Stimulated activated CD8-positive, alpha-beta memory T cell treated with anti-CD3 and anti-CD28 coated beads, Interleukin-7, amount 100 ng/mL, for 1 hour (primary cell): ENCODE measurements at regions not wholly inside any gene's neighbourhood (a gene's known extent, or its start where the extent isn't known, plus 50 kb on each side); places are given as distances from the start of the nearest gene placed in this dataset.

Source experiments
- DNase-seq, 2 donors: peaks; one replicate each; pipeline ENCODE4 v3.0.0-alpha.2; 2020; ENCODE audit warnings: low read depth in 2 of 2

DNA sequence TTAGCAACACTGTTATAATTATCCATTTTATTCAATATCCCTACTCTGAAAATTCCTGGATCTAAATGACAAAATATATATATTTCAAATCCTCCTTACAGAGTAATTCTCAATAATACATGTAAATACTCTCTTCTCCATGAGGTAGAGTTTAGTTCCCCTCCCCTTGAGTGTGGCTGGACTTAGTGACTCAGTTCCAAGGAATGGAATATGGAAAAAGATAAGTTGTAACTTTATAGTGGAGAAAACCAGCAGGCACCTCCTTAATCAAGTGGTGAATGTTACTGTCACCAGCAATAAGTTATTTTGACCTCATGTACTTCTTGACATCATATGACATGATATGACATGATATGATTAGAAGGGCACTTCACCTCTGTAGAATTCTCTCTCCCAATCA, 302.0 kb downstream of the RAB28 start:
- DNase-seq, result no peak

DNA sequence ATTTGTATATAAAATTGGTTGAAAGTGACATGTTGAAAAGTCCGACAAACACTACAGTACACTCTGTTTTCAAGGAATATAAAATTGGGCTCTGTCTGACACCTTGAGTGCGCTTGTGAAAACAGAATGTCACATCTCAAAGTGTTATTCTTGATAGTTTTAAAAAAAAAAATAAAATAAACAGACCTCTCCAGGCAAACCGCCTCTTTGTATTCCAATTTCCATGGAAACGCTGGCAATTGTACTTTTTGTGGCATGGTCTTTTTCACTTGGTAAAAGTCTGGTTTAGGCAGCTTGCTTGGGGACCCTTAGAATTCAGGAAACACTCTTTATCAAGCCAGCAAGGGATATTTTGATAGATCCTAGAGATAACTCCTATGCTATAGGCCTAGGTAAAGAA, 302.5 kb downstream of the RAB28 start:
- no peak for DNase-seq

DNA sequence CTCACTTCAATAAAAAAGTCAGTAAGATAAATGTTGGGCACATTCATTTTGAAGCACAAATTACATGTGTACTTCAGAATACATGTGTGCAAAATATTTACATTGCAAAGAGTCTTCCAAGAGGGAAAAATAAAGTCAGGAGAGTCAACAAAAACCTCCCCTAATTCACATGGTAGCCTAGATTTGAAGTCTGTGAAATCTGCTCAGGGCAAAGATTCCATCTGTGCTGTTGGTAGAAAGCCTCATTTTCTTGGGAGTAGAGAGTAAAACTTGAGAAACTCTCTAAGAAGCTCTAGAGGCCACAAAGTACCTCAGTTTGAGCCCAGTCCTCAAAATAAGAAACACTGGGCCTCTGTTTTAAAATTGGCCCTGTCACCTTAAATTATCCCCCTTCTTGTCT, 303.4 kb downstream of the RAB28 start:
- no peak for DNase-seq

DNA sequence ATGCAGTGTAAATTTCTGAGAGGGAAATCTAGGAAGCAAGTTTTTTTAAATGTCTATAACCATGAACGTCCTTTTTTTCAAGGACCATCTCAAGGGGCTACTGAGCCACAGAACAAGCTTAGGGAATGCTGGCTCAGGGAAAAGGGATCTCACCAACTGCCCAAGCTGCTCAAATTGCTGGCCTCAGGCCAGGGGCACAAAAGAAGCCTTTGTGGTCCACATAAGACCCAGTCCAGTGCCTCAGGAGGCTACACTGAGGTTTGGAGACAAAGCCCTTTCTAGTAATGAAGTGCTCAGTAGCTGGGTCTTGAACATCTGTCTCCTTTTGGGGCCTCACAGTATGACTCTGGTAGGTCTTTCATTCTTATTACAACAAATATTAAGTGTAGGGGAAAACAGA, 305.5 kb downstream of the RAB28 start:
- no peak for DNase-seq

DNA sequence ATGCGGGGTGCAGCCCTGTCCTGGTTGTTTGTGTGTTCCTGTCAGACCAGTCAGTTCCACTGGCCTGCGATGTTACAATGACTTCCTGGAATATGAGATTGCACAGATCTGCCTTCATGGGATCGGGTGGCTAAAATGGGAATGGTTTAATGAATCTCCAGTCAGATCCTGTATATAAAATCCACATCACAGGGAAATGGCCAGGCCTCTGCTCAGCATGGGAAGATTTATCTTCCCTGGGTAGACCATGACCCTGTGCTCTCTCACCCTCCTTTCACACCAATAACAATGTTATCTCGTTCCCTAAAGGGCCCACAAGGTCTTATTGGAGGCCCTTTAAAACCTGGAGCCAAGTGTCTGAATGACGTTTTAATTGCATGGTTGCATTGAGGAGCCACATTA, 307.4 kb downstream of the RAB28 start:
- DNase-seq, result no peak

DNA sequence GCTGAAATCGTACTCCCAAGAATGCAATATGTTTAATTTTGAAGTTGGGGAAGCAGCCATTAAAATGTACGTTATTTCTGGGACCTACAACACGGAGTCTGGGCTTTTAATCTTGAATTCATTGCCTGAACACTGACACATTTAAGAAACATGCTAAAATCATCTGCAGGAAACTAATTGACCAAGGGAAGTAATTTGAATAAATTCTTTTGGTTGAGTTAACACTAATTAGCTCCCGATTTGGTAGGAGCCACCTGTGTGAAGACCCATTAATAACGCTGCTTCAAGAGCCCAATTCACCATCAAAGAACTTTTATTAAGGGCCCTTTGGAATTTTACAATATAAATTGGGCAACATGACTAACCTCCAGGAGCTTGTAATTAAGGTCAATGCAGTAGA, 309.2 kb downstream of the RAB28 start:
- DNase-seq, result no peak

DNA sequence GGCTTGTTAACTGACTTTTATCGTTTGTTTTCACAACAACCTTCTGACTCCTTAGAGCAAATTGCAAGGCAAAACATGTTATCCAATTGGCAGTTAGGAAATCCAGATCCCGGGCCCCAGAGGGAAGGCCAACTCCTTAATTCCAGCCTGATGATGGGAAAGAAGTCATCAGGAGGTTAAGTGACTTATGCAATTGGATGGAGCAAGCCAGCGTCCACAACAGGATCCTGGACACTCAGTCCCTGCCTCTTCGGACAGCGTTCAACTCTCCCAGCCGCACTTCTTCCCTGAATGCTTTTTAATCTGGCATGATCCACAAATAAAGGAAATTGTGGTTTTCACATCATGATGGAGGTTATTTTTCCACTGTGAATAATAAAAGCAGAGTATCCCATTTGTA, 310.1 kb downstream of the RAB28 start:
- no peak for DNase-seq

DNA sequence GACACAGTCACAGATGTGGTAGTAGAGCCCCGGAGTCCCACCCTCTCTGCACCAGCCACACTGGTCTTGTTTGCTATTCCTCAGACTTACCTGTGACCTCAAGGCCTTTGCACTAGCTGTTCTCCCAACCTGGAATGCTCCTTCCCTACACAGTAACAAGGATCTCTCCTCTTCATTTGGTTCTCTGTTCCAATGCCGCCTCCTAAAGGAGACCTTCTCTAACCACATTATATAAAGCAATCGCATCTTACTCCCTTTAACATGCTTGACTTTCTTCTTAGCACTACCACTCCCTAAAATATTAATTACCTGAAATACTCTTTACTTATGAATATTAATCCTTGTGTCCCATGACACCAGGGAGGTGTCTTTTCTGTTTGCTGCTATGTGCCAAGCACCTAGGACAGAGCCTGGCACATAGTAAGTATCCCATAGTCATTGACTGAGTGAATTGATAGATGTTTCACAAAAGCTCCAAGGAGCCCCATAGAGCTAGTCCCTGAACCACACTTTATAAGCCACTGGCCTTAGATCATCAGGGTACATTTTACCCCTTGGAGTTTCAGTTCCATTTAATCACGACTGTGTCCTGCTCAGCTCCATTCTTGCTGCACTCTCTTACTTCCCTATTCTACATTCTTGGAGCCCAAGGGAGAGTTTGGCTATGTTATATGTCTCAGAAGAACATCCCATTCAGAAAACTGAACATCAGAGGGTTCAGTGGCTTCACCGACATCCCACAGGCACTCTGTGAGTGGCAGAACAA, 312.7 kb downstream of the RAB28 start:
- no peak for DNase-seq

DNA sequence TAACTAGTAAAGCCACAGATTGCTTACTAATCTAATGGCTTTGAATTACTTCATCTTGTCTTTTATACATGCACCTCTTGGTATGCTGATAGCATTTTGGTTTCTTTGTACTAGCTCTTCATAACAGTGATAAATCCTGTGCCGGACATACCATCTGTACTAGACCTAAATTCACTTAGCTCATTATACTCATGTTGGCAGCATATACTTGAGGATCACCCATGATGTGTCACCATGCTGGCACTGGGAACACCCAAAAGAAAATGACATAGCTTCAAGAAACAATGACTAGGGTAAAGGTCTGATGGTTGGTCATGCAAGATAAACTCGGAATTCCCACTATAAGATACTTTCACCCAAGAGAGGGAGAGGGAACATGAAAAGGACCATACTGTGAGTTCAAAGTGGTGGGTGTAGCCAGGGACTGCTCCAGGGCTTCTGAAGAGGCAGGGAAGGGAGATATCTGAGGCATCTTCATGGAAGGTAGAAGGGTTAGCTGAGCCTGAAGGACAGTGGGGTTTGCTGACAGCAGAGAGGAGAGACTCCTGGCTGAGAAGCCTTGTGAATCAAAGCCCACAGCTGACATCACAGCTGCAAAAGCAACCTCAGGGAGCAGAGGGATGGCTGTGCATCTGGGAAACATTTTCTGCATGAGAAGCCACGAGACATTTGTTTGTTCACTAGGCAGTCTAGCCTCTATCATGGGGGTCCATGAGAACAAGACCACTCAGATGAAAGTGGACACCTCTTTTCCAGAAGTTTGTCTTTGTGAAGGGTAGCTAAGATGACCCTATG, 314.2 kb downstream of the RAB28 start:
- DNase-seq, result no peak

DNA sequence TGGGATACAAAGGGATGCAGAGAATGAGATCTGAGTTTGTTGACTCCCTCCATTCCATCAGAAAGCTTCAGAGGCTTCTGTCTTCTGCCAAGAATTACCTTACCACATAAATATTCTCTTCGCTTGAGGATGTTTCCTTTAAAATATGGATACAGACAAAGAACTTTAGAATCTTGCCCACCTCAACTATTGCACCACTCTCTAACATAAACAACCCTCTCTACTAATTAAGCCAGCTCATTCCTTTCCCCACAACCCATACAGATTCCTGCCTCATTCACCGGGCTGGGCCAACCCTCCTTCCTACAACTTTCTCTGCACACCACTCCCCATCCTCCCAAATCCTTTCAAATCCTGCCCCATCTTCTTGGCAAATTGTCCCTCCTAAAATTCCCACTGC, 315.8 kb downstream of the RAB28 start:
- no peak for DNase-seq

DNA sequence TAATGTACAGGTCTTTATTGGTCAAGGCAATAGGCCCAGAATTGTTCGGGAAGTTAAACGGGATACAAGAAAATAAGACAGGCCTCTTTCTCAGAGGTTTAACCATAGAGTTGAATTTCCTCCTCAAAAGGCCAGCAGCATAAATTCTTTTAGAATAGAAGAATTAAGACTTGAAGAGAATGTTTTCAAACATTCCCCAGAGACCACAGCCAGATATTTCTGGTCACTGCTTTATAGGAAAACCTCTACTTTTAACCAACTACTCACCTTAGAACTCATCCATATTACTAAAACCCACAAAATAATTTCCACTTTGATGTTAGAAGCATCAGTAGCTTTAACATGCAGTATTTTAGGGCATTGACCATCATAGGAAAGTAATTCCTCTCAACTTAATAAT, 317.9 kb downstream of the RAB28 start:
- DNase-seq, result no peak

DNA sequence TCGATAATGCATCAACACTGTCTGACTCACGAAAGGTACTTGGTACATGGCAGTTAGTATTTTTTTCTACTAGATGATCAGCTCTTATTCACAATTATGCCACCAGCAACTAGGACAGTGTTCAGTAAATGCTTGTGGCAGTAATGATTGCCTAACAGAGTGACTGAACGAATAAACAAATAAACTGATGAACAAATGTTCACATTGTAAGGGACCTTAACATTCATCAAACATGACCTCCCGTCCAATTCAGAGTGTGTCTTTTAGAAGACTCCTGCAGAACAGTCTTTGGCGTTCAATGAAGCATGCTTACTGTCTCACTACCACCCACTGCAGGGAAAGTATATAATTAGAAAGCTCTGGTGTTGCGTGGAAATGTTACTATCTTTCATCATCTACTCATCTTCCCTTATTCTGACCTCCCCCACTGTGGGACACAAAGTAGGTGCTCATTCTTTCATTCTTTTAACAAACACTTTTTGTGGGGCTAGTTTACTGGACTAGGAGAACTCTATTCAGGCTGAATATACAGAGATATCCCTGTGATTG, 319.3 kb downstream of the RAB28 start:
- DNase-seq, result no peak

DNA sequence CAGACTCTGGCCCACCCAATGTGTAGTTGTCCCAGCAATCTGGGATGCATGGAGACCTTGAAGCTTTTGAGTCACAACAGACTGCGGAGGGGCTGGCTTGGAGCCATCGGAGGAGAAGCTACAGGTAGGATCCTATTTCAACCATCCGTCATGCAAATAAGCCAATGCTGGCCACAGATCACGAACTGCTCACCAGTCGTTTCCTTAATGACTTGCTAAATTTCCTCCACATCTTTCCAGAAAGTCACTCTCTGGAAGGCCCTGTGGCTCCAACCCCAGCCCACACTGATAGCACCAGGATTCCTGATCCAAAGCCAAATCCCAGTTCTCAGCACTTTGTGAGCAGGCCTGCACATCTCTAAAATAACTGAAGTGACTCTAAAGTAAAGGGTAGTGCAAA, 321.3 kb downstream of the RAB28 start:
- DNase-seq, result no peak

DNA sequence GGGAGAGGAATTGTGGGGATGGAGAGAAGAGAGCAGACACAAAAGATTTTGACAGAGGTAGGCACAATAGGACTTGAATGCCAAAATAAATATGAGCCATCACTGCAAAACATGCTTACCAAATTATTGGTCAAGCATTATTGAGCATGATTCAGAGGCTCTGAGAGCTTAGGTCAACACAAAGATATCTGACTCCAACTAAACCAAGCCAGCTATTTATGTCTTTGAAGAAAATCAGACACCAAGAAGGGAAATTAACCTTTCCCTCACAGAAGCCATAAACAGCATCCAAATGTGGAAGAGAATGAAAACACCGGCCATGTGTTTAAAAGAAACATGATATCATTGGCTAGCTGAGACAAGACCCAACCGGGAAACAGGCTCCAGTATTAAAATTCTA, 323.2 kb downstream of the RAB28 start:
- no peak for DNase-seq

DNA sequence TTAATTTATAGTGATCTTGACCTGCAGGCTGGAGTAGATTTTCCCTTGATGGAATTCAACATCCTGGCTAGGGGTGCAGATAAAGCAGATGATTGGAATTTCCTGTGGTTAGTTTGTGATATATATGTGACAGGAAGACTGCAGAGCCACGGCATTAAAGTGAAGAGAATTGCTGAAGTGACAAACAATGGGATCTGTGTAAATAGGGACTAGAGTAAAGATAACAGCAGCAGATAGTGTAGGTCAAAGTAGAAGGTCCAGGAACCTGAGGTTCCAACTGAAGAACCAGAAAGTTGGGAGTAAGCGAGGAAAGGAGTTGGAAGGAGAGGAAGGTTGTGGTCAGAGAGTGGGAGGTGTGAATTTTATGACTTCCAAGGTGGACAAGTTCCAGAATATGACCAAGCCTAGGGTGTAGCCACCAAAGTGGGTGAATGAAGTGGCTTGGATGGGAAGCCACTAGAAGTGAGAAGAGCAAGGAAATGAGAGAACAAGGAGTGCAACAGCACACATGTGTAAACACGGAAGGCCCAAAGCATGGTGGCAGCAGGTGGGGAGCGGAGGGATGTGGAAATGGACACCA, 325.0 kb downstream of the RAB28 start:
- no peak for DNase-seq

DNA sequence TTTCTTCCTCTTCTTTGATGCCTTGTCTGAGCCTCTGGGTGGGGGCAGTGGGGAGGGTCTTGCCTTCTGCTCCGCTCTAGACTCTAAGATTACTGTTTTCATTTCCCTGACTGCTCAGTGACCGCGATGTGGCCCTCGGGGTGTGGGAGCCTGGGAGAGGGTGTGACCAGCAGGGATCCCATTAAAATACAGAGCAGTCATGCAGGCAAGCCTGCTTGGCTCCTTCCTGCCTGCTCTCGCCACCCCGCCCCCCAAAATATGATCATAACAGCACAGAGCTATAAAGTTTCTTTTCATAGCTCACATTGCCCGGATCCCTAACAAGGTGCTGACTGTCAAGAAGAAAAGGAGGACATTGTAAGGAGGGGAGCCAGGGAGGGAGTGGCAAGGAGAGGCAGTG, 332.9 kb downstream of the RAB28 start:
- DNase-seq, result no peak

DNA sequence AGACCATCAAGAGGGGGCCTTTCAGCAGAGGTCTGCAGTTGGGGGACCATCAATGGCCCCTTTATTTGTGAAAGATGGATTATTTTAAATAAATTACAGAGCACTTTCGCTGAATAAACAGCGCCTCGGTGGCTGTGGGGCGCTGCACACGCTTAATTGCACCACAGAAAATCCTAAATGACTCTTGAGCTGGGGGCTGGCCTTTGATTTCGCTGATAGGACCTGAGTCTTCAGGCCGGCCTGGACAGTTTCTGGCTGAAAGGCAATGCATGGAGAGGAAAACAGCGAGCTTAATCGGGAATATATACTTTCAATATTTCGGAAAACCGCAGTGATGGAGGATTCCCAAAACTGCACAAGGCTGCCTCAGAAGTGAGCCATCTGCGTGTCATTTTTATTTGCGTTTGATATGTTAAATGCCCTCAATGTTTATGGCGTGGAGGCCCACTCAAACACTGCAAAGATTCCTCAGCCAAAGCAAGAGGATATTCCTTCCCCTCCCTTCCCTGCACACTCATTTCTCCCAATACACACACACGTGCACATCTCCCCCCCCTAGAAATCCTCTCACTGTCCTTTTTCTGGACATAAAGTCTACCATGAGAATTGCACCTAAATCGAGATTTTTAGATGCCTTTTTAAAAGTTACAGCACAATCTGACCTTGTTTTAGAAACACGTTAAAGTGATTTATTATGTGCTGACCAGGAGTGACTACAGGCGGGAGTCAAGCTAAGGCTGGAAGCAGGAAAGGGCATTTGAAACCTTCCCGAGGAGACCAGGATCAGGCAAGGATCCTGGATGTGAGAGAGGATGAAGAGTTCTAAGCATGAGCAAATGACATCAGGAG, 340.7 kb downstream of the RAB28 start:
- no peak for DNase-seq

DNA sequence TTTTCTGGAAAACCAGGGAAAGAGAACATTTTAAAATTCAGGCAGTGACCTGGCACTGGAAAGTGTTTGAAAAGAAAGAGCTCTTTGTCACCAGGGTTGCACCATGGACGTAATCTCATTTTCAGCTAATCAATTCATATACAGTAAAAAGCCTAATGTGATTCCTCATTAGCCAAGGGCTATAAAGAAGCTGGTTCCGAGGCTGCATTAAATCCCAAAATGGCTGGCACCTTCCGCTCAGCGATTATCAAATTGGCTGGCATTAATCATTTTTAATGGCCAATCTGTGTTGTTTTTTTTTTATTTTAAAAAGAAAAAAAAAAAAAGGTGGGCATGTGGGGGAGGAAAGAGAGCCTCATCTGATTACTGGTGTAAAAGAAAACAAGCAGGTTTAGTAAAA, 341.4 kb downstream of the RAB28 start:
- no peak for DNase-seq

DNA sequence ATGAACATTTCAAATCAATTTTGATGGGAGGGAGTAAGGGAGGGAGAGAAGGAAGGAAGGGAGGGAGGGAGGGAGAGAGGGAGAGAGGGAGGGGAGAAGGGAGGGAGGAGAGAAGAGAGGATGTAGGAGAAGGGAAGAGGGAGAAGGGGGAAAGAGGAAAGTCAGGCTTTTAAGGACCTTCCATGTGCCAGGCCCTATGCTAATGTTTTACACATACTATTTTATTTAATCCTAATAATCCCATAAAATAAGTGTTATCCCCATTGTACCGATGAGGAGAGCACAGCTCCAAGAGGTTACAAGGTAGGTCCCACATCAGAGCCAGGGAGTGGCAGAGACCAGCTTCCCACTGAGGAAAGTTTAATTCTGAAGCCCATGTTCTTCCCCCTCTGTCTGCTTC, 341.9 kb downstream of the RAB28 start:
- DNase-seq, result no peak

DNA sequence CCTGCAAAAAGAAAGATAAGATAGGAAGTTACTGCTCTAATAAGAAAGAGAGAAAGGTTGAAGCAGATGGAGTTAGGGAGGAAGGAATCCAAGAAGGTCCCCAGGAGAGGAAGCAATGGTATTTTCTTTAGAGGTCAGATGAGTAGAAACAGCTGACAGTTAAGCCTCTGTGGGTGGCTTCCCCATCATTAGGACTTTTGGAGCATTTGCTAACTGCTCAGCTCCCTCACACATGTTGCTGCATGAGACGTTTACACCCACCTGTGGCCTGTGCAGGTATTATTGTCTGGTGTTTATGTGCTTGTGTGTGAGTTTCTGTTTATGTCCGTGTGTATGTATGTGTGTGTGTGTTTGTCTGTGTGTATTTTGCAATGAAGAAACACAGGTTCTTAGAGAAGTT, 346.8 kb downstream of the RAB28 start:
- no peak for DNase-seq

DNA sequence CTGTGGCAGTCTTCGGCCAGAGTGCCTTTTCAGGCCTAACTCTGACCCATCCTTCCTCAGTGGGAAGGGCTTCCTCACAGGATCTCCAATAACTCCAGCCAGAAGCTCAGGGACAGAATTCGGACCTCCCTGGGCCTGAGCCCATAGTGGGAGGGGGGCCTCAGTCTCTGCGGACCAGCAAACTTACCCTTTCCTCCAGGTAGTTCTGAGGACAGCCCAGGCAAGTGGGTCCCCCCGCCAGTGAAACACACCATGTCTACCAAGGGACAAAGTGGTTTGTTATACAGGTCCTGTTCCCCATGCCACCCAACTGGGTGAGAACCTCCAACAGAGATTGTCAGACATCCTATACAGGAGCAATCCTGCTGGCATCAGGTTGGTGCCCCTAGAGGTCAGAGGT, 350.4 kb downstream of the RAB28 start:
- no peak for DNase-seq

DNA sequence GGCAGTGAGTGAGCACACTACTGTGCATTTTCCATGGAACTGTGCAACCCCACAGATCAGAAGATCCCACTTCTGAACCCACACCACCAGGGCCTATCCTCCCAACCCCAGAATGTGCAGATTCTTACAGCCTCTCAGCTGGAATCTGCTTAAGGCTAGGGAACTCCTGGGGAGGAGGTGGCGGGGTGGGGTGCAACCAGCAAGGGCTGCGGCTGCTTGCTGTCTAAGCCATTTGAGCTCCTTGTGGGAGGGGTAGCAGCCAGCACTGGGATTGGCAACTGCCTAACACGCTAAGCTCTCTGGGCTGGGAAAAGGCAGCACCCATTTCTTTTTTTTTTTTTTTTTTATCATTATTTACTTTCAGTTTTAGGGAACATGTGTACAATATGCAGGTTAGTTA, 353.3 kb downstream of the RAB28 start:
- DNase-seq, result no peak
